Immature natural killer cell (primary cell): ENCODE measurements at regions not wholly inside any gene's neighbourhood (a gene's known extent, or its start where the extent isn't known, plus 50 kb on each side); places are given as distances from the start of the nearest gene placed in this dataset.

Source experiments
- DNase-seq, 3 donors: peaks; one replicate each; pipeline ENCODE4 v3.0.0; 2022; ENCODE audit warnings: mixed read lengths in 1 of 3
- H3K27ac Mint-ChIP-seq, 6 donors: one replicate each; pipeline ENCODE4 v1.8.0; 2020; ENCODE audit warnings: mixed read lengths in 6 of 6, mild to moderate bottlenecking in 5 of 6, inconsistent platforms in 4 of 6, moderate library complexity in 3 of 6
- H3K27me3 Mint-ChIP-seq, 3 donors: one replicate each; pipeline ENCODE4 v1.8.0; 2020 to 2021; ENCODE audit warnings: low read depth in 3 of 3, mild to moderate bottlenecking in 3 of 3, mixed read lengths in 3 of 3, moderate library complexity in 3 of 3, inconsistent platforms in 1 of 3
- H3K36me3 Mint-ChIP-seq, 3 donors: one replicate each; pipeline ENCODE4 v1.8.0; 2020; ENCODE audit warnings: mixed read lengths in 3 of 3, inconsistent platforms in 2 of 3, mild to moderate bottlenecking in 2 of 3
- H3K4me1 Mint-ChIP-seq, 2 donors: one replicate each; pipeline ENCODE4 v1.8.0; 2020; ENCODE audit warnings: inconsistent platforms in 2 of 2, mild to moderate bottlenecking in 2 of 2, mixed read lengths in 2 of 2, moderate library complexity in 1 of 2
- H3K4me3 Mint-ChIP-seq, 5 donors: one replicate each; pipeline ENCODE4 v1.8.0; 2020; ENCODE audit warnings: mild to moderate bottlenecking in 5 of 5, mixed read lengths in 5 of 5, inconsistent platforms in 3 of 5, moderate library complexity in 3 of 5
- H3K9me3 Mint-ChIP-seq, 6 donors: one replicate each; pipeline ENCODE4 v1.8.0; 2020; ENCODE audit warnings: mild to moderate bottlenecking in 6 of 6, mixed read lengths in 6 of 6, inconsistent platforms in 4 of 6, moderate library complexity in 3 of 6

DNA sequence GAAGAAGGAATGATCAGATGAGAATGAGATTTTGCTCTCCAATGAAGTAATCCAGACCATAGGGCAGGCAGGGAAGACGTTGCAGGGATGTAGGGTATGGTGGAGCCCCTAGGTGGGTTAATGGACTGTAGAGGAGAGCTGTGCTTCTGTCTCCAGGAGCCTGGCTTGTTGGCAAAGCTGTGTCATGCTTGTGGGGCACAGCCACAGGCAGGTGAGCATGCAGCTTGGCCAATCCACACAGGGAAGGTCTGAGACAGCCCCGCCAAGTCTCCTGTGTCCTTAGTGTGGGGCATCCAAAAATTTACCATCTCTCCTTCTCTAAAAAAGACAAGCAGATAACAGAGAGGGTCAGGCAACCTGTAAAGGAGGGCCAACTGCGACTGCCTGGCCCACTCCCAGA, 71.4 kb upstream of the FLT1 start:
- Mint-ChIP-seq H3K9me3 (no peaks in the 10 kb centered on the region), H3K27ac (no peak overlapping the region), H3K4me3 (no peak overlapping the region), H3K27me3 (peaks cover 3 to 8% (median 6%) of the 10 kb centered on the region in 3 donors), H3K4me1 (no peaks in the 10 kb centered on the region), H3K36me3 (no peaks in the 10 kb centered on the region)
- no peak for DNase-seq

DNA sequence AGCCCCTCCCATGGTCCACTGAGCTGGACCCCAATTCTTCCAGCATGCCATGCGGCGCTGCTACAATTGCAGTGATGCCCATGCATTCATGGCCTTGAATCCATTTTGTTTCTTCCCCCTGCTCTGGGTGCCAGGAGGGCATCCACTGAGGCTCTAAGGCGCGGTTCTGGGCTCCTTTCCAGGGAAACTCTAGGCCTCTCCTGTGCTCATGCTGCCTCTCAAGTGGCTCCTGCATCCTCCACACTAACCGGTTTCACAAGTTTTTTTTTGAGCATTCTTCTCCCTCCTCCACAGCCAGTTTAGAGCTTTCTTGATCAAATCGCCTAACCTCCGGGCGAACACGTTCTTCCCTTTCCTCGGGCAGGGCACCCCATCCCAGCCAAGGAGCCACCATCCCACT, 69.1 kb upstream of the FLT1 start:
- Mint-ChIP-seq H3K27me3 (peaks cover 3 to 11% (median 8%) of the 10 kb centered on the region in 3 donors), H3K9me3 (no peaks in the 10 kb centered on the region), H3K36me3 (no peaks in the 10 kb centered on the region), H3K27ac (no peak overlapping the region), H3K4me1 (no peaks in the 10 kb centered on the region), H3K4me3 (no peak overlapping the region)
- no peak for DNase-seq

DNA sequence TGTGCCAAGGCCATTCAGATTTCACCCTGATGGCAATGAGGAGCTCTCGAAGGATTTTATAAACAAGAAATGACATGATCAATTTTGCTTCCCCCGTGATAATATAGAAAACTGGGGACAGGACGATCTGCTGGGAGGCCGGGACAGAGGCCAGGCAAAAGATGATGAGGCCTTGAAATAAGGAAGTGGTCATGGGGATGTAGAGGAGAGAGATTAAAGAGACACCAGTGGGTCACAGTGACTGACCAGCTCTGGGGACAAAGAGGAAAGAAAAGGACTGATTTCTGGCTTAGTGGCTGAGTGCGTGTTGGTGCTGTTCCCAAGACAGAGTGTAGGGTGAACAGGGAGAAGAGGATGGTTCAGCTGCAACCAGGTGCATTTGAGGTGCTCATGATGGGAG, 68.7 kb upstream of the FLT1 start:
- no peak overlapping the region for H3K27ac Mint-ChIP-seq
- DNase-seq = no peak
- no peaks in the 10 kb centered on the region for H3K4me1 Mint-ChIP-seq
- H3K9me3 Mint-ChIP-seq = no peaks in the 10 kb centered on the region
- H3K27me3 Mint-ChIP-seq = peaks cover 3 to 9% (median 4%) of the 10 kb centered on the region in 3 donors
- H3K36me3 Mint-ChIP-seq = no peaks in the 10 kb centered on the region
- H3K4me3 Mint-ChIP-seq = no peak overlapping the region

DNA sequence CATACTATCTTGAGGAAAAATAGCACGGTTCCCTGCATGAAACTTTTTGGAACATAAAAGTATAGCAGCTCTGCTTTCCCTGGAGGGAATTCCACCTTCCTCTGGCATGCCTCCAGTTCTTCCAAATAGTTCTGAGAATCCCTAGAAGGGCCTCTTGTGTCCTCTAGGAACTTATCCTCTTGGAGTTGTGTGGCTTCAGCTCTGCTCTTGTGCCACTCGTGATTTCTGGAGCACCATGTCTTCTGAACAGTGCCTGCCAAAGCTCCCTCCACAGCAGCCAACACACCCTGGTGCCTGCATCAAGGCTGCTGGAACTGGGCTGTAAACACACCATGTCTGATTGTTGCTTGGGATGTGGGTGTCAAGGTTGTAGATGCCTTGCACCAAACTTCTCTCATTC, 65.7 kb upstream of the FLT1 start:
- H3K9me3 Mint-ChIP-seq = no peaks in the 10 kb centered on the region
- H3K27me3 Mint-ChIP-seq = peaks cover 0 to 10% (median 3%) of the 10 kb centered on the region in 3 donors
- no peak for DNase-seq
- no peak overlapping the region for H3K27ac Mint-ChIP-seq
- no peaks in the 10 kb centered on the region for H3K36me3 Mint-ChIP-seq
- no peak overlapping the region for H3K4me3 Mint-ChIP-seq
- H3K4me1 Mint-ChIP-seq = no peaks in the 10 kb centered on the region

DNA sequence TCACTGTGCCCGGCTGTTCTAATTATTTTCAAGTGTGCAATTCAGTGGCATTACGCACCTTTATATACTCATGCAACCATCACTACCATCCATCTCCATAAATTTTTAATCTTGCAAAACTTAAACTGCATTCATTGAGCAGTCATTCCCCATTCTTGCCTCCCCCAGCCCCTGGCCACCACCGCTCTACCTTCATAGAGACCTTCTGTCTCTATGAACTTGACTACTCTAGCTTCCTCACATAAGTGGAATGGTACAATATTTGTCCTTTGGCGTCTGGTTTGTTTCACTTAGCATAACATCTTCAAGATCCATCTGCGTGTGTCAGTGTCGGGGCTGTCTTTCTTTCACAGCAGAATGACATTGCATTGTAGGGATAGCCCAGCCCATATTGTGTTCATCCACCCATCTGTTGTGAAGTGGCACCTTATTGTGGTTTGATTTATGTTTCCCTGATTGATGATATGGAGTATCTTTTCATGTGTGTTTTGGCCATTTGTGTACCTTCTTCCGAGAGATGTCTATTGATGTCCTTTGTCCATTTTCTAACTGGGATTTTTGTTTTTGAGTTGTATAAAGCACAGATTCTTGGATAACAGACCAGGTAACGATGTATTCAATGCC, 64.8 kb upstream of the FLT1 start:
- no peak for DNase-seq
- Mint-ChIP-seq H3K36me3 (no peaks in the 10 kb centered on the region), H3K4me1 (no peaks in the 10 kb centered on the region), H3K27ac (no peak overlapping the region), H3K27me3 (peaks cover 0 to 10% (median 3%) of the 10 kb centered on the region in 3 donors), H3K4me3 (no peak overlapping the region), H3K9me3 (no peaks in the 10 kb centered on the region)

DNA sequence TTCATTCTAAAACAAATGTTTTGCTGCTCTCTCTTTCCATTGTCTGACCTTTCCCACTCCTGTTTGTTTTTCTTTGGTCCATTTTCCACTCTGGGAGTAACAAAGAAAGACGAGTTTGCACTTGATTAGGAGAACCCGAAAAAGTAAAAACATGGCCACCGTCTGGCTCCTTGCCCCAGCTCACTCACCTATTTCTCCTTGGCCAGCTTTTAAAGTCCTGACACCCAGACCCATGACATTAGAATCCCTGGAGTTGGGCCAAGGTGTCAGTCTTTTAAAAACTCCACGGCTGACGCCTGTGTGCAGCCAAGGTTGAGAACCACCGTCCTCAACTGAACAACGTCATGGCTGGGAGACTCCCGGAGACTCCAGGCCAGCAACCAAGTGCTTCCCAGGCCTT, 63.6 kb upstream of the FLT1 start:
- Mint-ChIP-seq H3K4me3 (no peak overlapping the region), H3K9me3 (no peaks in the 10 kb centered on the region), H3K27ac (no peak overlapping the region), H3K36me3 (no peaks in the 10 kb centered on the region), H3K27me3 (peaks cover 0 to 10% (median 3%) of the 10 kb centered on the region in 3 donors), H3K4me1 (no peaks in the 10 kb centered on the region)
- no peak for DNase-seq

DNA sequence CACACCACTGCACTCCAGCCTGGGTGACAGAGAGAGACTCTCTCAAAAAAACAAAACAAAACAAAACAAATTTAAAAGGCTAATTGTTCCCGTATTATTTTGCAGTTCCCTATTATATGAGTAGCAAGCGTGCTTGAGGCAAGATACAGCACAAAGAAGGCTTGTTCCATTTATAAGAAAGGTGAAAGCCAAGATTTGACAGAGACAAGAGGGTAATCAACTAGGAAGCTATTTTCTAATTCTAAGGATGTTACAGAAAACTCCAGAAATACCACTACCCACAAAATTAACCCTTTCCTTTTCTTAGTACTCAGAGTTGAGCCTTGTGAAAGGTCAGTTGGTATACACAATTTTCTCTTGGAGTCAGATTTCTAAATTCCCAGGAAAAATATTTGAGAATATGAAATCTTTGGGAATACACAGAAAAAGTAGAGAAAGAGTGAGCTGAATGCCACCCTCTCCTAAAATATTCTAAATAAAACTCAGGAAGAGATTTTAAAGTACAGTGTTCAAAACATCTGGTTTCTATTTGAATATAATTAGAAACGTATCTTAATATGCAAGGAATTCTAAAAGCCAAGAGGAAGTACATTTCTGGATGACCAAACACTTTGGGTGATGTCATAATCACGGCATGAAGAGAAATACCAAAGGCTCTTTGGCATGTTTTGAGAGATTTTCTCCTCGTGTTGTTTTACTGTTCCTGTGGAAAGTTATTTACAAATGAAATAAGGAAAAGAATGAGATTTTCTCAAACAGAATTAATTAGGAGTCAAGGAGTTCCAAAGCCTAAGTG, 63.0 kb upstream of the FLT1 start:
- no peaks in the 10 kb centered on the region for H3K4me1 Mint-ChIP-seq
- no peak for DNase-seq
- no peak overlapping the region for H3K4me3 Mint-ChIP-seq
- H3K27ac Mint-ChIP-seq = no peak overlapping the region
- H3K27me3 Mint-ChIP-seq = peaks cover 0 to 10% (median under 1%) of the 10 kb centered on the region in 3 donors
- H3K9me3 Mint-ChIP-seq = no peaks in the 10 kb centered on the region
- no peaks in the 10 kb centered on the region for H3K36me3 Mint-ChIP-seq

DNA sequence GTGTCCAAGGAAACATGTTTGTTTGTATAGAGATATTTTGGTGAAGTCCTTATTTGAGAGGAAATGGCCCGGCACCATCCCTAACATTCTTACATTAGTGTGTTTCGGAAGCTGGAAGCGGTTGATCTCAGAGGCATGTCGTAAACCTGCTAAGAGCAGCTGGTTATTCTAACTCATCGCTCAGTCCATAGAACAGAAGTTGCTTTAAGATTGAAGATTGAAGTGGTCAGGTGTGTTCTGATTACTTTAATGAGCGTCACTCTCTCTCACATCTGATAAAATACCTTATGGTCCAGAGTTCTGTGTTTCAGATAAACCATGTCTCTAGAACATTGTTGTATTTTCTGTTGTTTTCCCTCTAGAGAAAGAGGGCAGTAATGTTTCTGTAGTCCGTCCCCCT, 60.2 kb upstream of the FLT1 start:
- Mint-ChIP-seq H3K9me3 (peaks cover 0 to under 1% (median 0%) of the 10 kb centered on the region in 6 donors), H3K27ac (no peak overlapping the region), H3K27me3 (peaks cover 0 to 7% (median 6%) of the 10 kb centered on the region in 3 donors), H3K4me1 (no peaks in the 10 kb centered on the region), H3K4me3 (no peak overlapping the region), H3K36me3 (no peaks in the 10 kb centered on the region)
- no peak for DNase-seq

DNA sequence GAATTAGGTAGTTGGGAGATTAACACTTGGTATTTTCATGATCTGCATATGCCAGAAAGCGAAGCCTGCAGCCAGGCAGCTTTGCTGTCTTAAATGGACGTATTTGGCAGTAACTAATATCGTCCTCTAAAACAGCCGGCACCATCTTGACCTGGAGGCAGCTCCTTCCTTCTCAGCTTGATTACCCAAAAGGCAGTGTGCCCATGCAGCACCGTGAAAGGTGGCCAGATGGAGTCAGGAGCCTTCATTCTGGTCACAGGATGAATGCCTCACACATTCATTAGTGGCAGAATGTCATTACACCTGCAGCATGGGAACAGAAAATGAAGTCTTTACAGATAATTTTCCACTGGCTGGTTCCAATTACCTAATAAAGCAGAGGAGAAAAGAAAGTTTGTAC, 59.0 kb upstream of the FLT1 start:
- Mint-ChIP-seq H3K27ac (no peak overlapping the region), H3K27me3 (peaks cover 0 to 6% (median 3%) of the 10 kb centered on the region in 3 donors), H3K4me3 (no peak overlapping the region), H3K9me3 (peaks cover 0 to 2% (median 0%) of the 10 kb centered on the region in 6 donors), H3K36me3 (no peaks in the 10 kb centered on the region), H3K4me1 (no peaks in the 10 kb centered on the region)
- DNase-seq = no peak

DNA sequence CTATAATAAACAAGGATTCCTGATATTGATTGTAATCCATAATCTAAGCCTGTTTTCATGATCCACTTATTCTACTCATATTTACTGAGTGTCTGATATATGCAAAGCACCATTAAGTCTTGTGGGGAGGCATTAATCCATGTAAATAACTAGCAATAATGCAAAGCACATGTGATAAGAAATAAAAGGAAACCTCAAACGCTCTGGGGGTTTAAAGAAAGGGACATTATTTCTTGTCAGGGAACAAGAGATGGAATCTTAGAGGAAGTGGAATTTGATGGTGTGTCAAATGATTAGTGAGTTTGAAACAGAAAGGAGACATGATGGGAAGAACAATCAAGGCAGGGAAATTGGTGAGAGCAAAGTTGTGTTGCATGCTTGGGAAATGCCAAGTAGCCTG, 57.4 kb upstream of the FLT1 start:
- DNase-seq = no peak
- H3K4me3 Mint-ChIP-seq = no peak overlapping the region
- H3K4me1 Mint-ChIP-seq = no peaks in the 10 kb centered on the region
- no peak overlapping the region for H3K27ac Mint-ChIP-seq
- peaks cover 0 to 2% (median 0%) of the 10 kb centered on the region in 6 donors for H3K9me3 Mint-ChIP-seq
- H3K27me3 Mint-ChIP-seq = peaks cover 1 to 8% (median 4%) of the 10 kb centered on the region in 3 donors
- no peaks in the 10 kb centered on the region for H3K36me3 Mint-ChIP-seq

DNA sequence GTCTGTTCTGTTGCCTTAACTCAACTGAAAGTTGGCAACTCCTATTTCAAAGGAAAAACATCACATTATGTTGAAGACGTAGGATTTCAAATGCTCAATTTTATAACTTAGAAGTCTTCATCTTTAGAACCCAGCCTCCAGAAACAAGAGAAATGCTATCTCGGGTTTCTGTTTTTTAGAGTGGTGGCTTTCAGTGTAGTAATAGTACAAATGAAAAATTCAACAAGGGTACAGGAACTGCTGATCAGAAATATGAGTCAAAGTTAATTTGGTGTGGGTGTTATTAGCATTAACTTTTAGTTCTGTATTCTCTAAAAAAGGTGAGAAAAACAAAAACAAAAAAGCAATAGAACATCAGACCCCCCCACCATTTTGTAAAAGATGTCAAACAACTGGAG, 56.6 kb upstream of the FLT1 start:
- Mint-ChIP-seq H3K36me3 (no peaks in the 10 kb centered on the region), H3K4me3 (no peak overlapping the region), H3K27me3 (peaks cover 1 to 8% (median 4%) of the 10 kb centered on the region in 3 donors), H3K9me3 (peaks cover 0 to 2% (median 0%) of the 10 kb centered on the region in 6 donors), H3K27ac (no peak overlapping the region), H3K4me1 (no peaks in the 10 kb centered on the region)
- DNase-seq = no peak

DNA sequence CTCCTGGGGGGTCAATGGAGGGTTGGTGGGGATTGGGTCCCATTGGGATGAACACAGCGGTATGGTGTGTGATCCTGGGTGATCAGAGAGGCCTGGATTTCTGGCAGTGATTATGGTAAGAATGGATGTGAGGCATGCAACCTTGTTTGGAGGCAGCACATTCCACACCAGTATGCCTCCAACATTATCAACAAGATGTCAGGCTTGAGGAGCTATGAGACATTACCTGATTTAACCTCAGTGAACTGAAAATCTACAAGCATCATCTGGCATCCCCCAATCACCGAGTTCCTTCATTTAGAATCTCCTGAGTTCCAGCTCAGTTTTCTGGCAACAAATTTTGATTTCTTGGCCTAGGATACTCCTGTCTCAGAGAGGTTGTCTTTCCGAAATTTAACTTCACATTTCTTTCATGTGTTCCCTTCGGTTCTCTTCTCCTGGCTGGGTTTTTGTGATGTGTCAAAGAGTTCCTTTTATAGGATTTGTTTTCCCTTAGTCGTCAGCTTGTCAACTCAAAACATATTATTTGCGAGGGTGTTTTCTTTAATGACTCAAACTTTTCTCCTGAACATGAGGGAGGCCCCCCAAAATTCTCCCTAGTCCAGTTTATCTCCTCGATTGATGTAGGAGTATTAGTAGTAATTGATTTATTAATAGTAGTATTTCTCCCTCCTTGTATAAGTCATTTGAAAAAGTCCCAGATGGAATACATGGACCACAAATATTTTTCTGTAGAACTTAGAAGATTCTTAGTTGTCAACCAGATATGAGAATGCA, 56.0 kb upstream of the FLT1 start:
- DNase-seq = no peak
- Mint-ChIP-seq H3K36me3 (no peaks in the 10 kb centered on the region), H3K4me1 (no peaks in the 10 kb centered on the region), H3K27me3 (peaks cover 2 to 8% (median 2%) of the 10 kb centered on the region in 3 donors), H3K9me3 (peaks cover 0 to 2% (median 0%) of the 10 kb centered on the region in 6 donors), H3K27ac (no peak overlapping the region), H3K4me3 (no peak overlapping the region)

DNA sequence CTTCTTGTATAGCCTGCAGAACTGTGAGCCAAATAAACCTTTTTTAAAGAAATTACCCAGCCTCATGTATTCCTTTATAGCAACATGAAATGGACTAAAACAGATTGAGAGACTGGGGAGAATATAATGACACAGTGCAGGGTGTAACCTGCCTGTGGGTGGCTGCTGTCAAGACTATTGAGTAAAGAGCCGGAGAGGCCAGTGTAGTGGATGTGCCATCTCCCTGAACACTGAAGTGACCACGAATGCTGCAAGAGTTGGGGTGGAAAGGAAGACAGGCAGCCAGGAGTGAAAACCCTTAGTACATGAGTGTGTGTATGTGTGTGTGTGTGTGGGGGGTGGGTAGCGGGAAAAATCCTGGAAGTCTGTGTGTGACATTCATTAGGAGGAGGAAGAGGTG, 55.2 kb upstream of the FLT1 start:
- Mint-ChIP-seq H3K4me1 (no peaks in the 10 kb centered on the region), H3K9me3 (peaks cover 0 to 2% (median 0%) of the 10 kb centered on the region in 6 donors), H3K27me3 (peaks cover 4 to 10% (median 4%) of the 10 kb centered on the region in 3 donors), H3K27ac (no peak overlapping the region), H3K4me3 (no peak overlapping the region), H3K36me3 (no peaks in the 10 kb centered on the region)
- no peak for DNase-seq

DNA sequence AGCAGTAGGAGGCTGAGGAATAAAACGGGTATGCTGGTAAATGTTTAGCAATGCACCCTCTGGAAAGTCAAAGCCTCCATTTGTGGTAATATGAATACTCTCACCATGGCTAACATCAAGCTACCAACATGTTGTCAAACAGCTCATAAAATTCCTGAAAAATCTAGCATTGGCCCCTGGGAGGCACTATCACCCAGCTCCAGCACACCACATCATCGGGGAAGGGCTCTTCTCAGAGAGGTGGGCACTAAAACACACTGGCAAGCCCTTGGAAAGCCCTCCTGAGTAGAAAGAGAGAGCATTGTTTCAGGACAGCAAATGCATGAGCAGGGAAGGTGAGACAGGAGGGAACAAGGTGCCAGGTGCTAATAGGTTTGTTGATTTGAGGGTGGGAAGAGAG, 53.9 kb upstream of the FLT1 start:
- Mint-ChIP-seq H3K4me3 (no peak overlapping the region), H3K9me3 (peaks cover 0 to 2% (median 0%) of the 10 kb centered on the region in 6 donors), H3K27ac (no peak overlapping the region), H3K36me3 (no peaks in the 10 kb centered on the region), H3K4me1 (no peaks in the 10 kb centered on the region), H3K27me3 (peaks cover 4 to 12% (median 5%) of the 10 kb centered on the region in 3 donors)
- no peak for DNase-seq
